ENCODE measurements at regions not wholly inside any gene's neighbourhood (a gene's known extent, or its start where the extent isn't known, plus 50 kb on each side); places are given as distances from the start of the nearest gene placed in this dataset.

- in situ Hi-C loops (cut with HindIII; ENCODE audit: low pct_unique_long_range_greater_than_20kb, low sequenced_read_pairs): no loop called here
Observed at GRCh38 chr16:85363881-85364280, 249.2 kb upstream of the GSE1 start.

GRCh38 chr16:85364323-85365040 is 248.6 kb upstream of the GSE1 start:
- in situ Hi-C loops (cut with HindIII; ENCODE audit: low pct_unique_long_range_greater_than_20kb, low sequenced_read_pairs): no loop called here
- DNase-seq (ENCODE audit: low read depth): no peak

More at GRCh38 chr16:85363881-85364280, 249.2 kb upstream of the GSE1 start:
- no peak for DNase-seq (ENCODE audit: low read depth)

- in situ Hi-C loops (cut with HindIII; ENCODE audit: low pct_unique_long_range_greater_than_20kb, low sequenced_read_pairs): no loop called here
- no peak for DNase-seq (ENCODE audit: low read depth)
Observed at GRCh38 chr16:85365120-85365519, 248.0 kb upstream of the GSE1 start.

- in situ Hi-C loops (cut with HindIII; ENCODE audit: low pct_unique_long_range_greater_than_20kb, low sequenced_read_pairs): no loop called here
Observed at GRCh38 chr16:85366031-85366763, 246.9 kb upstream of the GSE1 start.

GRCh38 chr16:85367485-85367884 is 245.6 kb upstream of the GSE1 start:
- in situ Hi-C loops (cut with HindIII; ENCODE audit: low pct_unique_long_range_greater_than_20kb, low sequenced_read_pairs): no loop called here
- no peak for DNase-seq (ENCODE audit: low read depth)

More at GRCh38 chr16:85366031-85366763, 246.9 kb upstream of the GSE1 start:
- no peak for DNase-seq (ENCODE audit: low read depth)

- DNase-seq (ENCODE audit: low read depth): no peak
- in situ Hi-C loops (cut with HindIII; ENCODE audit: low pct_unique_long_range_greater_than_20kb, low sequenced_read_pairs): no loop called here
Observed at GRCh38 chr16:85369060-85369459, 244.1 kb upstream of the GSE1 start.

- in situ Hi-C loops (cut with HindIII; ENCODE audit: low pct_unique_long_range_greater_than_20kb, low sequenced_read_pairs): no loop called here
- DNase-seq (ENCODE audit: low read depth): peak; percentile 31
Observed at GRCh38 chr16:85369741-85370528, 243.2 kb upstream of the GSE1 start.

GRCh38 chr16:85370543-85370880 is 242.6 kb upstream of the GSE1 start:
- DNase-seq (ENCODE audit: low read depth): no peak
- in situ Hi-C loops (cut with HindIII; ENCODE audit: low pct_unique_long_range_greater_than_20kb, low sequenced_read_pairs): no loop called here

- in situ Hi-C loops (cut with HindIII; ENCODE audit: low pct_unique_long_range_greater_than_20kb, low sequenced_read_pairs): no loop called here
- DNase-seq (ENCODE audit: low read depth): no peak
Observed at GRCh38 chr16:85370881-85371651, 242.1 kb upstream of the GSE1 start.

GRCh38 chr16:85371948-85372347 is 241.2 kb upstream of the GSE1 start:
- in situ Hi-C loops (cut with HindIII; ENCODE audit: low pct_unique_long_range_greater_than_20kb, low sequenced_read_pairs): no loop called here
- DNase-seq (ENCODE audit: low read depth): no peak

- peak; percentile 71 for DNase-seq (ENCODE audit: low read depth)
- in situ Hi-C loops (cut with HindIII; ENCODE audit: low pct_unique_long_range_greater_than_20kb, low sequenced_read_pairs): no loop called here
Observed at GRCh38 chr16:85372627-85373372, 240.3 kb upstream of the GSE1 start.

- no peak for DNase-seq (ENCODE audit: low read depth)
- in situ Hi-C loops (cut with HindIII; ENCODE audit: low pct_unique_long_range_greater_than_20kb, low sequenced_read_pairs): no loop called here
Observed at GRCh38 chr16:85373741-85374570, 239.2 kb upstream of the GSE1 start.

GRCh38 chr16:85374571-85374872 is 238.6 kb upstream of the GSE1 start:
- in situ Hi-C loops (cut with HindIII; ENCODE audit: low pct_unique_long_range_greater_than_20kb, low sequenced_read_pairs): no loop called here
- no peak for DNase-seq (ENCODE audit: low read depth)

GRCh38 chr16:85375282-85375681 is 237.8 kb upstream of the GSE1 start:
- no peak for DNase-seq (ENCODE audit: low read depth)
- in situ Hi-C loops (cut with HindIII; ENCODE audit: low pct_unique_long_range_greater_than_20kb, low sequenced_read_pairs): no loop called here

GRCh38 chr16:85376292-85377095 is 236.6 kb upstream of the GSE1 start:
- in situ Hi-C loops (cut with HindIII; ENCODE audit: low pct_unique_long_range_greater_than_20kb, low sequenced_read_pairs): no loop called here
- DNase-seq (ENCODE audit: low read depth): no peak

GRCh38 chr16:85377388-85378144 is 235.6 kb upstream of the GSE1 start:
- in situ Hi-C loops (cut with HindIII; ENCODE audit: low pct_unique_long_range_greater_than_20kb, low sequenced_read_pairs): no loop called here
- no peak for DNase-seq (ENCODE audit: low read depth)

Measured in Caki2 (cell line).